ENCODE measurements at regions not wholly inside any gene's neighbourhood (a gene's known extent, or its start where the extent isn't known, plus 50 kb on each side); places are given as distances from the start of the nearest gene placed in this dataset.

GRCh38 chr12:127083008-127083949 lies 1183.7 kb upstream of the TMEM132C start:
- no peaks in the 10 kb centered on the region for H3K36me3 ChIP-seq (ENCODE audit: insufficient read depth, low read length)
- H3K27ac ChIP-seq (ENCODE audit: low read depth, low read length, poor library complexity, severe bottlenecking): no peak overlapping the region
- peak; percentile 44 for DNase-seq (ENCODE audit: low spot score)
- no peaks in the 10 kb centered on the region for H3K9me2 ChIP-seq (ENCODE audit: insufficient read depth, low read length)
- BruUV-seq (replicated peaks): no TSS peak
- no peaks in the 10 kb centered on the region for H4K20me1 ChIP-seq (ENCODE audit: insufficient read depth, low read length)
- ChIA-PET POLR2A (no interaction called here), CTCF (ENCODE audit: unreplicated experiment) (no interaction called here)
- peak overlapping the region; percentile 40 for H3K4me2 ChIP-seq (ENCODE audit: low read length)
- no peaks in the 10 kb centered on the region for H3K4me1 ChIP-seq (ENCODE audit: insufficient read depth, low read length, poor library complexity, severe bottlenecking)
- H3K9me3 ChIP-seq (ENCODE audit: low read length): no peaks in the 10 kb centered on the region
- TF ChIP-seq CTCF (conservative IDR thresholded peaks at IDR 0.05; ENCODE audit: low read length) (no peak), EZH2phosphoT487 (IDR thresholded peaks at IDR 0.05; ENCODE audit: borderline replicate concordance, low read depth, low read length) (no peak)
- intact Hi-C loops (cut with micrococcal nuclease; ENCODE audit: unreplicated experiment): no loop called here
- H3K4me3 ChIP-seq (ENCODE audit: low read depth, low read length, poor library complexity, severe bottlenecking): peak overlapping the region; percentile 30
- no peaks in the 10 kb centered on the region for H3K79me2 ChIP-seq (ENCODE audit: insufficient read depth, low read depth, low read length)
- peak overlapping the region; percentile 93 for H2AFZ ChIP-seq (ENCODE audit: low read length)

- no peaks in the 10 kb centered on the region for H3K4me1 ChIP-seq (ENCODE audit: insufficient read depth, low read length, poor library complexity, severe bottlenecking)
- H4K20me1 ChIP-seq (ENCODE audit: insufficient read depth, low read length): no peaks in the 10 kb centered on the region
- no peaks in the 10 kb centered on the region for H3K9me3 ChIP-seq (ENCODE audit: low read length)
- H3K79me2 ChIP-seq (ENCODE audit: insufficient read depth, low read depth, low read length): no peaks in the 10 kb centered on the region
- intact Hi-C loops (cut with micrococcal nuclease; ENCODE audit: unreplicated experiment): no loop called here
- CTCF ChIA-PET (ENCODE audit: unreplicated experiment): interaction anchor here (0.6 kb wide), 1 partner anchor 38 kb away, joined by 3 read pairs; no protein-coding TSS in a partner anchor
- no TSS peak for BruUV-seq (replicated peaks)
- H2AFZ ChIP-seq (ENCODE audit: low read length): no peak overlapping the region
- H3K27ac ChIP-seq (ENCODE audit: low read depth, low read length, poor library complexity, severe bottlenecking): no peak overlapping the region
- TF ChIP-seq EZH2phosphoT487 (IDR thresholded peaks at IDR 0.05; ENCODE audit: borderline replicate concordance, low read depth, low read length): no peak
- TF ChIP-seq CTCF (conservative IDR thresholded peaks at IDR 0.05; ENCODE audit: low read length): no peak
- no peak overlapping the region for H3K4me2 ChIP-seq (ENCODE audit: low read length)
- H3K4me3 ChIP-seq (ENCODE audit: low read depth, low read length, poor library complexity, severe bottlenecking): no peak overlapping the region
- no peaks in the 10 kb centered on the region for H3K36me3 ChIP-seq (ENCODE audit: insufficient read depth, low read length)
- DNase-seq (ENCODE audit: low spot score): no peak
- POLR2A ChIA-PET: no interaction called here
- H3K9me2 ChIP-seq (ENCODE audit: insufficient read depth, low read length): no peaks in the 10 kb centered on the region
Observed at GRCh38 chr12:127101076-127101475, 1165.9 kb upstream of the TMEM132C start.

GRCh38 chr12:127106041-127106440 lies 1160.9 kb upstream of the TMEM132C start:
- Histone ChIP-seq H3K4me2 (ENCODE audit: low read length) (no peak overlapping the region), H3K9me2 (ENCODE audit: insufficient read depth, low read length) (no peaks in the 10 kb centered on the region), H4K20me1 (ENCODE audit: insufficient read depth, low read length) (no peaks in the 10 kb centered on the region), H3K4me3 (ENCODE audit: low read depth, low read length, poor library complexity, severe bottlenecking) (no peak overlapping the region), H3K79me2 (ENCODE audit: insufficient read depth, low read depth, low read length) (no peaks in the 10 kb centered on the region), H3K27ac (ENCODE audit: low read depth, low read length, poor library complexity, severe bottlenecking) (no peak overlapping the region), H3K36me3 (ENCODE audit: insufficient read depth, low read length) (no peaks in the 10 kb centered on the region), H3K4me1 (ENCODE audit: insufficient read depth, low read length, poor library complexity, severe bottlenecking) (no peaks in the 10 kb centered on the region), H3K9me3 (ENCODE audit: low read length) (no peaks in the 10 kb centered on the region), H2AFZ (ENCODE audit: low read length) (no peak overlapping the region)
- ChIA-PET CTCF (ENCODE audit: unreplicated experiment) (no interaction called here), POLR2A (no interaction called here)
- no peak for DNase-seq (ENCODE audit: low spot score)
- no peak for TF ChIP-seq EZH2phosphoT487 (IDR thresholded peaks at IDR 0.05; ENCODE audit: borderline replicate concordance, low read depth, low read length)
- BruUV-seq (replicated peaks): no TSS peak
- intact Hi-C loops (cut with micrococcal nuclease; ENCODE audit: unreplicated experiment): loop anchor here (5.0 kb wide), 1 partner anchor 961 kb away; no protein-coding TSS in a partner anchor
